Esophagus muscularis mucosa (tissue), 4 donors: ENCODE measurements at regions not wholly inside any gene's neighbourhood (a gene's known extent, or its start where the extent isn't known, plus 50 kb on each side); places are given as distances from the start of the nearest gene placed in this dataset.
"Not testable (repeated sequence)": the region's sequence is repeated elsewhere in the genome, so short reads cannot be mapped to it uniquely, and the experiment has no call there.

Source experiments
- DNase-seq: peaks from one replicate; pipeline ENCODE4 v3.0.0-alpha.2; 2017; ENCODE audit errors: extremely low spot score
- H3K27ac ChIP-seq, 4 donors: fragments of 200-600 bp; sonication (generic); replicated peaks in 1 of 4; 1 replicate in 3 of 4; 2 replicates in 1 of 4; pipeline ENCODE4 v1.5.1; 2016 to 2019; ENCODE audit warnings: mild to moderate bottlenecking in 1 of 4
- H3K27me3 ChIP-seq, 4 donors: fragments of 200-600 bp; sonication (generic); one replicate each; pipeline versions ENCODE4 v1.5.1 to v1.6.0; 2016 to 2019
- H3K36me3 ChIP-seq, 4 donors: fragments of 200-600 bp; sonication (generic); one replicate each; pipeline ENCODE4 v1.5.1; 2016 to 2019
- H3K4me1 ChIP-seq, 4 donors: fragments of 200-600 bp; sonication (generic); one replicate each; pipeline ENCODE4 v1.5.1; 2016 to 2019
- H3K4me3 ChIP-seq, 4 donors: fragments of 200-600 bp; sonication (generic); 1 replicate in 2 of 4; 2 replicates in 2 of 4; pipeline ENCODE4 v1.5.1; 2016 to 2019; ENCODE audit warnings: mild to moderate bottlenecking in 4 of 4, moderate library complexity in 1 of 4
- H3K9me3 ChIP-seq, 4 donors: fragments of 200-600 bp; sonication (generic); 1 replicate in 3 of 4; 2 replicates in 1 of 4; pipeline ENCODE4 v1.5.1; 2016 to 2019
- CTCF ChIP-seq, 3 experiments: fragments of 200-600 bp in 2 of 3; fragments of 450-650 bp in 1 of 3; sonication (generic) in 2 of 3; IDR thresholded peaks; one replicate each; pipeline ENCODE4 v1.5.1; 2017 to 2019; ENCODE audit warnings: antibody characterized with exemption in 3 of 3, mild to moderate bottlenecking in 2 of 3, moderate library complexity in 1 of 3
- EP300 ChIP-seq: sonication (generic); formaldehyde crosslinking; IDR thresholded peaks from one replicate; pipeline ENCODE4 v1.6.1; 2017; ENCODE audit warnings: antibody characterized with exemption
- POLR2A ChIP-seq: fragments of 450-650 bp; IDR thresholded peaks from one replicate; pipeline ENCODE4 v1.6.1; 2017; ENCODE audit warnings: antibody characterized with exemption, moderate library complexity, mild to moderate bottlenecking, low read depth
- POLR2AphosphoS5 ChIP-seq, 2 donors: sonication (generic); formaldehyde crosslinking; IDR thresholded peaks; one replicate each; pipeline ENCODE4 v1.6.1; 2017; ENCODE audit warnings: antibody characterized with exemption in 2 of 2
- WGBS: methylation state at CpG from one replicate; pipeline ENCODE4 v1.1.5; 2018; 5-methylcytosine and 5-hydroxymethylcytosine counted together
- intact Hi-C: fragments of 100-400 bp; cut with DNase I; formaldehyde crosslinking; loops from one replicate; pipeline ENCODE4 v1.15.1; 2023

- Histone ChIP-seq H3K36me3 (no peaks in the 10 kb centered on the region), H3K27me3 (no peaks in the 10 kb centered on the region), H3K4me3 (no peak overlapping the region), H3K27ac (peak overlapping the region in 2 of 4 donors; percentile 40 to 67), H3K4me1 (peaks cover 0 to 15% (median 5%) of the 10 kb centered on the region in 4 donors), H3K9me3 (peaks cover 0 to 20% (median 8%) of the 10 kb centered on the region in 4 donors)
- TF ChIP-seq POLR2A (no peak), EP300 (no peak), CTCF (IDR thresholded peaks at IDR 0.05) (no peak), POLR2AphosphoS5 (IDR thresholded peaks at IDR 0.05) (no peak)
- intact Hi-C loops = no loop called here
- no peak for DNase-seq
Observed at GRCh38 chr4:114251020-114251419, 271.6 kb upstream of the ARSJ start.

GRCh38 chr4:114252499-114252898 lies 273.1 kb upstream of the ARSJ start:
- Histone ChIP-seq H3K4me1 (peaks cover 0 to 15% (median 5%) of the 10 kb centered on the region in 4 donors), H3K4me3 (no peak overlapping the region), H3K27me3 (no peaks in the 10 kb centered on the region), H3K36me3 (no peaks in the 10 kb centered on the region), H3K27ac (no peak overlapping the region), H3K9me3 (peaks cover 0 to 20% (median 8%) of the 10 kb centered on the region in 4 donors)
- intact Hi-C loops = no loop called here
- TF ChIP-seq POLR2AphosphoS5 (IDR thresholded peaks at IDR 0.05) (no peak), CTCF (IDR thresholded peaks at IDR 0.05) (no peak), POLR2A (no peak), EP300 (no peak)
- no peak for DNase-seq
- WGBS = 96% methylated on average over 2 of the region's 2 CpGs

- Histone ChIP-seq H3K36me3 (no peaks in the 10 kb centered on the region), H3K9me3 (peaks cover 0 to 15% (median 7%) of the 10 kb centered on the region in 4 donors), H3K4me1 (peaks cover 0 to 6% (median 2%) of the 10 kb centered on the region in 4 donors), H3K4me3 (no peak overlapping the region), H3K27me3 (no peaks in the 10 kb centered on the region), H3K27ac (no peak overlapping the region)
- TF ChIP-seq POLR2A = no peak
- TF ChIP-seq CTCF (IDR thresholded peaks at IDR 0.05) = no peak
- TF ChIP-seq EP300 = no peak
- no peak for TF ChIP-seq POLR2AphosphoS5 (IDR thresholded peaks at IDR 0.05)
- DNase-seq = no peak
- intact Hi-C loops = no loop called here
- 36% methylated on average over 1 of the region's 1 CpG for WGBS
Observed at GRCh38 chr4:114257501-114257900, 278.1 kb upstream of the ARSJ start.

GRCh38 chr4:114262421-114262820 lies 283.0 kb upstream of the ARSJ start:
- H3K36me3 ChIP-seq, H3K4me3 ChIP-seq, H3K27ac ChIP-seq, H3K9me3 ChIP-seq, intact Hi-C loops, DNase-seq, H3K27me3 ChIP-seq: not testable (repeated sequence)
- WGBS = 83% methylated on average over 1 of the region's 1 CpG
- H3K4me1 ChIP-seq = peaks cover 0 to 23% (median 13%) of the 10 kb centered on the region in 4 donors

GRCh38 chr4:114263233-114263632 lies 283.8 kb upstream of the ARSJ start:
- no peak overlapping the region for H3K4me3 ChIP-seq
- no peak for DNase-seq

More at GRCh38 chr4:114263233-114263632, 283.8 kb upstream of the ARSJ start:
- intact Hi-C loops = no loop called here
- no peaks in the 10 kb centered on the region for H3K36me3 ChIP-seq
- no peak overlapping the region for H3K27ac ChIP-seq
- WGBS = 67% methylated on average over 2 of the region's 2 CpGs
- no peaks in the 10 kb centered on the region for H3K27me3 ChIP-seq
- peaks cover 0 to 23% (median 13%) of the 10 kb centered on the region in 4 donors for H3K4me1 ChIP-seq
- no peak for TF ChIP-seq POLR2A
- TF ChIP-seq CTCF (IDR thresholded peaks at IDR 0.05) = no peak
- no peak for TF ChIP-seq POLR2AphosphoS5 (IDR thresholded peaks at IDR 0.05)
- TF ChIP-seq EP300 = no peak
- no peaks in the 10 kb centered on the region for H3K9me3 ChIP-seq
